Neutrophil (primary cell): ENCODE measurements at regions not wholly inside any gene's neighbourhood (a gene's known extent, or its start where the extent isn't known, plus 50 kb on each side); places are given as distances from the start of the nearest gene placed in this dataset.

Experiments
- H3K27ac ChIP-seq: fragments of 200-600 bp; sonication (generic); 2 replicates; pipeline ENCODE4 v1.5.1; 2016; ENCODE audit warnings: mild to moderate bottlenecking, moderate library complexity
- H3K27me3 ChIP-seq: fragments of 200-600 bp; sonication (generic); 2 replicates; pipeline ENCODE4 v1.6.0; 2016; ENCODE audit warnings: mild to moderate bottlenecking
- H3K36me3 ChIP-seq: fragments of 200-600 bp; sonication (generic); 2 replicates; pipeline ENCODE4 v1.5.1; 2017
- H3K4me1 ChIP-seq, 2 experiments: fragments of 200-600 bp in 1 of 2; sonication (generic) in 1 of 2; 1 replicate in 1 of 2; 2 replicates in 1 of 2; pipeline versions ENCODE4 v1.5.1 to v1.6.1; 2013 to 2016; ENCODE audit warnings: low read depth in 1 of 2, low read length in 1 of 2, mild to moderate bottlenecking in 1 of 2, moderate library complexity in 1 of 2; ENCODE audit not compliant: control insufficient read depth in 1 of 2, insufficient read depth in 1 of 2
- H3K4me3 ChIP-seq, 2 experiments: fragments of 200-600 bp in 1 of 2; sonication (generic) in 1 of 2; 1 replicate in 1 of 2; 2 replicates in 1 of 2; pipeline ENCODE4 v1.5.1; 2013 to 2016; ENCODE audit warnings: low read depth in 1 of 2, low read length in 1 of 2, mild to moderate bottlenecking in 1 of 2, moderate library complexity in 1 of 2
- H3K9me3 ChIP-seq: fragments of 200-600 bp; sonication (generic); 2 replicates; pipeline ENCODE4 v1.5.1; 2016
- TF ChIP-seq, protein P1 (sequence below): fragments of 200-600 bp; sonication (generic); IDR thresholded peaks from 2 replicates; pipeline ENCODE4 v1.5.1; 2016; ENCODE audit warnings: antibody characterized with exemption

- Histone ChIP-seq H3K4me3 (no peak overlapping the region), H3K9me3 (no peaks in the 10 kb centered on the region), H3K27ac (no peak overlapping the region), H3K36me3 (no peaks in the 10 kb centered on the region), H3K4me1 (no peaks in the 10 kb centered on the region), H3K27me3 (no peaks in the 10 kb centered on the region)
- TF ChIP-seq, protein P1, sequence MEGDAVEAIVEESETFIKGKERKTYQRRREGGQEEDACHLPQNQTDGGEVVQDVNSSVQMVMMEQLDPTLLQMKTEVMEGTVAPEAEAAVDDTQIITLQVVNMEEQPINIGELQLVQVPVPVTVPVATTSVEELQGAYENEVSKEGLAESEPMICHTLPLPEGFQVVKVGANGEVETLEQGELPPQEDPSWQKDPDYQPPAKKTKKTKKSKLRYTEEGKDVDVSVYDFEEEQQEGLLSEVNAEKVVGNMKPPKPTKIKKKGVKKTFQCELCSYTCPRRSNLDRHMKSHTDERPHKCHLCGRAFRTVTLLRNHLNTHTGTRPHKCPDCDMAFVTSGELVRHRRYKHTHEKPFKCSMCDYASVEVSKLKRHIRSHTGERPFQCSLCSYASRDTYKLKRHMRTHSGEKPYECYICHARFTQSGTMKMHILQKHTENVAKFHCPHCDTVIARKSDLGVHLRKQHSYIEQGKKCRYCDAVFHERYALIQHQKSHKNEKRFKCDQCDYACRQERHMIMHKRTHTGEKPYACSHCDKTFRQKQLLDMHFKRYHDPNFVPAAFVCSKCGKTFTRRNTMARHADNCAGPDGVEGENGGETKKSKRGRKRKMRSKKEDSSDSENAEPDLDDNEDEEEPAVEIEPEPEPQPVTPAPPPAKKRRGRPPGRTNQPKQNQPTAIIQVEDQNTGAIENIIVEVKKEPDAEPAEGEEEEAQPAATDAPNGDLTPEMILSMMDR: no peak
Measured at GRCh38 chr2:2742726-2743125, 411.7 kb upstream of the MYT1L start.

DNA sequence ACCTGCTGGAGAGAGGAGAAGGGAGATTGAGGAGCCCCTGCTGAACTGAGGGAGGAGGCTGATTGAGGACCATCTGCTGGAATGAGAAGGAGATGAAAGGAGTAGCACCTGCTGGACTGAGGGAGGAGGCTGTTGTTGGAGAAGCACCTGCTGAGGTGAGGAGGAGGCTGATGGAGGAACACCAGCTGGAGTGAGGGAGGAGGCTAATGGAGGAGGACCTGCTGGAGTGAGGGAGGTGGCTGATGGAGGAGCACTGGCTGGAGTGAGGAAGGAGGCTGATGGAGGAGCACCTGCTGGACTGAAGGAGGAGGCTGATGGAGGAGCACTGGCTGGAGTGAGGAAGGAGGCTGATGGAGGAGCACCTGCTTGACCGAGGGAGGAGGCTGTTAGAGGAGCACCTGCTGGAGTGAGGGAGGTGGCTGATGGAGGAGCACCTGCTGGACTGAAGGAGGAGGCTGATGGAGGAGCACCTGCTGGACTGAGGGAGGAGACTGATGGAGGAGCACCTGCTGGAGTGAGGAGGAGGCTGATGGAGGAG is 409.2 kb upstream of the MYT1L start:
- no peaks in the 10 kb centered on the region for H3K9me3 ChIP-seq
- no peak overlapping the region for H3K27ac ChIP-seq
- H3K27me3 ChIP-seq: no peaks in the 10 kb centered on the region
- no peaks in the 10 kb centered on the region for H3K36me3 ChIP-seq
- H3K4me1 ChIP-seq: no peaks in the 10 kb centered on the region
- H3K4me3 ChIP-seq: no peak overlapping the region
- TF ChIP-seq, protein P1: no peak

GRCh38 chr2:2739231-2739795 is 408.2 kb upstream of the MYT1L start:
- Histone ChIP-seq H3K27ac (no peak overlapping the region), H3K27me3 (no peaks in the 10 kb centered on the region), H3K9me3 (no peaks in the 10 kb centered on the region), H3K4me1 (no peaks in the 10 kb centered on the region), H3K36me3 (no peaks in the 10 kb centered on the region), H3K4me3 (no peak overlapping the region)
- TF ChIP-seq, protein P1: no peak

DNA sequence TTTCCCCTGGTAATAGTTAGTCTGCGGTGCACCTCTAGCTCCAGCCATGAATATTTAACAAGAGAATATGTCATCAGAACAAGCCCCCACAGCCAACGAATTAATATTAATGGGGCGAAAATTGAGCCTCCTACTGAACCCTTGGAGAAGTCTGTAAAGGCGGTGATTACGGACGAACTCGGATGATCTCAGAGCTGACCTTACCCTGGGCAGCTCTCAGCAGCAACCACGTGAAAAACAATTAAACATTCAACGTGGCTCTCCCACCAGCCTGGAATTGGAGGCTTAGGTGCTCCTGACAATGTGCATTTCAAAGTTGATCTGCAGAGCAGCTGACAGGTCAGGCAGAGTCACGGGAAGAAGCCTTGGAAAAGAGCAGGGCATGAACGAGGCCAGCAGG is 407.6 kb upstream of the MYT1L start:
- Histone ChIP-seq H3K9me3 (no peaks in the 10 kb centered on the region), H3K4me1 (no peaks in the 10 kb centered on the region), H3K27ac (no peak overlapping the region), H3K27me3 (no peaks in the 10 kb centered on the region), H3K36me3 (no peaks in the 10 kb centered on the region), H3K4me3 (no peak overlapping the region)
- TF ChIP-seq, protein P1: no peak

GRCh38 chr2:2738276-2738675 is 407.2 kb upstream of the MYT1L start:
- Histone ChIP-seq H3K4me3 (no peak overlapping the region), H3K9me3 (no peaks in the 10 kb centered on the region), H3K36me3 (no peaks in the 10 kb centered on the region), H3K27me3 (no peaks in the 10 kb centered on the region), H3K27ac (no peak overlapping the region), H3K4me1 (no peaks in the 10 kb centered on the region)
- TF ChIP-seq, protein P1: no peak
